GM21723 (cell line): ENCODE measurements at regions not wholly inside any gene's neighbourhood (a gene's known extent, or its start where the extent isn't known, plus 50 kb on each side); places are given as distances from the start of the nearest gene placed in this dataset.

Experiments
- ATAC-seq: cut with Tn5 transposase; IDR thresholded peaks from one replicate; pipeline ENCODE4 v1.9.1; 2021; ENCODE audit warnings: mild to moderate bottlenecking, moderate library complexity; ENCODE audit not compliant: unreplicated experiment

GRCh38 chr2:236977063-236977851 lies 108.4 kb upstream of the COPS8 start:
- ATAC-seq = no peak

GRCh38 chr2:236977852-236978398 lies 107.8 kb upstream of the COPS8 start:
- ATAC-seq = no peak

- no peak for ATAC-seq
Observed at GRCh38 chr2:236979664-236980063, 106.0 kb upstream of the COPS8 start.

- no peak for ATAC-seq
Observed at GRCh38 chr2:236980961-236981360, 104.7 kb upstream of the COPS8 start.

- ATAC-seq = no peak
Observed at GRCh38 chr2:236981701-236982485, 103.8 kb upstream of the COPS8 start.

GRCh38 chr2:236982693-236983455 lies 102.8 kb upstream of the COPS8 start:
- ATAC-seq = no peak

GRCh38 chr2:236984046-236984445 lies 101.6 kb upstream of the COPS8 start:
- no peak for ATAC-seq

- no peak for ATAC-seq
Observed at GRCh38 chr2:236985761-236986339, 99.8 kb upstream of the COPS8 start.

- ATAC-seq = no peak
Observed at GRCh38 chr2:236986524-236987330, 99.0 kb upstream of the COPS8 start.

GRCh38 chr2:236988216-236988615 lies 97.5 kb upstream of the COPS8 start:
- ATAC-seq = no peak

GRCh38 chr2:236988690-236989624 lies 96.7 kb upstream of the COPS8 start:
- ATAC-seq = no peak

- ATAC-seq = no peak
Observed at GRCh38 chr2:236990552-236990951, 95.1 kb upstream of the COPS8 start.

- no peak for ATAC-seq
Observed at GRCh38 chr2:236991874-236992273, 93.8 kb upstream of the COPS8 start.

GRCh38 chr2:236993286-236993685 lies 92.4 kb upstream of the COPS8 start:
- no peak for ATAC-seq

- no peak for ATAC-seq
Observed at GRCh38 chr2:236994361-236994760, 91.3 kb upstream of the COPS8 start.

GRCh38 chr2:236997069-236997715 lies 88.5 kb upstream of the COPS8 start:
- no peak for ATAC-seq

GRCh38 chr2:236998236-236998635 lies 87.5 kb upstream of the COPS8 start:
- no peak for ATAC-seq

GRCh38 chr2:236998758-236999157 lies 86.9 kb upstream of the COPS8 start:
- no peak for ATAC-seq
